ENCODE measurements at regions not wholly inside any gene's neighbourhood (a gene's known extent, or its start where the extent isn't known, plus 50 kb on each side); places are given as distances from the start of the nearest gene placed in this dataset.

GRCh38 chr12:116414891-116415290 is 137.4 kb upstream of the MED13L start:
- no peak overlapping the region for H3K4me3 Mint-ChIP-seq
- no peak for TF ChIP-seq CTCF (IDR thresholded peaks at IDR 0.05)
- H3K4me1 Mint-ChIP-seq = peaks cover 15% of the 10 kb centered on the region
- peaks cover 3% of the 10 kb centered on the region for H3K27me3 Mint-ChIP-seq (ENCODE audit: low read depth, poor library complexity)
- H3K36me3 Mint-ChIP-seq (ENCODE audit: low read depth) = no peaks in the 10 kb centered on the region
- no peak for DNase-seq
- no peak overlapping the region for H3K27ac Mint-ChIP-seq
- H3K9me3 Mint-ChIP-seq = no peaks in the 10 kb centered on the region

- no peak for TF ChIP-seq CTCF (IDR thresholded peaks at IDR 0.05)
- H3K36me3 Mint-ChIP-seq (ENCODE audit: low read depth) = no peaks in the 10 kb centered on the region
- H3K4me1 Mint-ChIP-seq = peaks cover 18% of the 10 kb centered on the region
- no peak overlapping the region for H3K4me3 Mint-ChIP-seq
- H3K27ac Mint-ChIP-seq = no peak overlapping the region
- no peaks in the 10 kb centered on the region for H3K9me3 Mint-ChIP-seq
- H3K27me3 Mint-ChIP-seq (ENCODE audit: low read depth, poor library complexity) = peaks cover 3% of the 10 kb centered on the region
- DNase-seq = peak; percentile 14
These were observed 138.1 kb upstream of the MED13L start for GRCh38 chr12:116415408-116416108.

- Mint-ChIP-seq H3K27me3 (ENCODE audit: low read depth, poor library complexity) (peaks cover 3% of the 10 kb centered on the region), H3K4me3 (no peak overlapping the region), H3K36me3 (ENCODE audit: low read depth) (no peaks in the 10 kb centered on the region), H3K4me1 (peaks cover 19% of the 10 kb centered on the region), H3K9me3 (no peaks in the 10 kb centered on the region), H3K27ac (no peak overlapping the region)
- DNase-seq = no peak
- TF ChIP-seq CTCF (IDR thresholded peaks at IDR 0.05) = no peak
These were observed 138.7 kb upstream of the MED13L start for GRCh38 chr12:116416166-116416565.

GRCh38 chr12:116418551-116418950 is 140.6 kb upstream of the MAP1LC3B2 start:
- H3K27me3 Mint-ChIP-seq (ENCODE audit: low read depth, poor library complexity) = peaks cover 3% of the 10 kb centered on the region
- DNase-seq = no peak
- peaks cover 19% of the 10 kb centered on the region for H3K4me1 Mint-ChIP-seq
- TF ChIP-seq CTCF (IDR thresholded peaks at IDR 0.05) = no peak
- H3K4me3 Mint-ChIP-seq = no peak overlapping the region
- H3K9me3 Mint-ChIP-seq = peaks cover 3% of the 10 kb centered on the region
- no peak overlapping the region for H3K27ac Mint-ChIP-seq
- H3K36me3 Mint-ChIP-seq (ENCODE audit: low read depth) = no peaks in the 10 kb centered on the region

GRCh38 chr12:116420227-116420880 is 138.8 kb upstream of the MAP1LC3B2 start:
- H3K4me1 Mint-ChIP-seq = peaks cover 19% of the 10 kb centered on the region
- no peak overlapping the region for H3K27ac Mint-ChIP-seq
- H3K27me3 Mint-ChIP-seq (ENCODE audit: low read depth, poor library complexity) = peaks cover 3% of the 10 kb centered on the region
- H3K4me3 Mint-ChIP-seq = no peak overlapping the region
- H3K36me3 Mint-ChIP-seq (ENCODE audit: low read depth) = no peaks in the 10 kb centered on the region
- no peak for DNase-seq
- no peak for TF ChIP-seq CTCF (IDR thresholded peaks at IDR 0.05)
- peaks cover 3% of the 10 kb centered on the region for H3K9me3 Mint-ChIP-seq
